ENCODE measurements at regions not wholly inside any gene's neighbourhood (a gene's known extent, or its start where the extent isn't known, plus 50 kb on each side); places are given as distances from the start of the nearest gene placed in this dataset.

- Histone ChIP-seq H4K20me1 (ENCODE audit: control insufficient read depth, extremely low read depth, insufficient read depth, low read length) (no peaks in the 10 kb centered on the region), H3K4me2 (ENCODE audit: control insufficient read depth, extremely low read depth, insufficient read depth, low read depth, low read length) (no peak overlapping the region), H3K9me3 (ENCODE audit: control insufficient read depth, low read depth, low read length) (no peaks in the 10 kb centered on the region), H3K4me1 (ENCODE audit: control insufficient read depth, extremely low read depth, insufficient read depth, low read length) (no peaks in the 10 kb centered on the region), H3K9ac (ENCODE audit: control insufficient read depth, extremely low read depth, insufficient read depth, low read length) (no peak overlapping the region), H3K79me2 (ENCODE audit: control insufficient read depth, insufficient read depth, low read length) (no peaks in the 10 kb centered on the region), H3K36me3 (ENCODE audit: control insufficient read depth in 2 of 2, extremely low read depth in 1 of 2, insufficient read depth in 2 of 2, low read length in 2 of 2) (no peaks in the 10 kb centered on the region), H3K27ac (ENCODE audit: control insufficient read depth, insufficient read depth, low read length) (no peak overlapping the region), H3K9me1 (ENCODE audit: control insufficient read depth, extremely low read depth, insufficient read depth, low read length) (no peaks in the 10 kb centered on the region), H3K27me3 (ENCODE audit: control insufficient read depth, extremely low read depth, insufficient read depth, low read length) (no peaks in the 10 kb centered on the region), H3K4me3 (ENCODE audit: control insufficient read depth in 2 of 3, extremely low read depth in 1 of 3, insufficient read depth in 2 of 3, low read depth in 1 of 3, low read length in 3 of 3) (no peak overlapping the region), H2AFZ (ENCODE audit: control insufficient read depth, low read length) (no peak overlapping the region)
- dilution Hi-C loops (cut with MboI; ENCODE audit: extremely low pct_ligation_motif_present, low sequenced_read_pairs) = no loop called here
- DNase-seq (ENCODE audit: low read depth, low spot score) (no peak), FAIRE-seq (no peak)
- no peak for TF ChIP-seq CTCF (optimal IDR thresholded peaks at IDR 0.05 in 1 of 3, IDR thresholded peaks at IDR 0.05 in 1 of 3, conservative IDR thresholded peaks at IDR 0.05 in 1 of 3; ENCODE audit: extremely low read depth in 1 of 3, insufficient read depth in 2 of 3, low read length in 3 of 3)
- no peak for TF ChIP-seq EZH2 (IDR thresholded peaks at IDR 0.05; ENCODE audit: low read length)
Observed at GRCh38 chr4:120616041-120616440, 306.5 kb downstream of the PRDM5 start.

GRCh38 chr4:120613778-120614177, 308.7 kb downstream of the PRDM5 start:
- no peak for FAIRE-seq
- no peak for DNase-seq (ENCODE audit: low read depth, low spot score)
- no peak overlapping the region for H3K4me3 ChIP-seq (ENCODE audit: control insufficient read depth in 2 of 3, extremely low read depth in 1 of 3, insufficient read depth in 2 of 3, low read depth in 1 of 3, low read length in 3 of 3)
- H3K9ac ChIP-seq (ENCODE audit: control insufficient read depth, extremely low read depth, insufficient read depth, low read length) = no peak overlapping the region
- dilution Hi-C loops (cut with MboI; ENCODE audit: extremely low pct_ligation_motif_present, low sequenced_read_pairs) = no loop called here
- no peaks in the 10 kb centered on the region for H3K9me3 ChIP-seq (ENCODE audit: control insufficient read depth, low read depth, low read length)
- H3K36me3 ChIP-seq (ENCODE audit: control insufficient read depth in 2 of 2, extremely low read depth in 1 of 2, insufficient read depth in 2 of 2, low read length in 2 of 2) = no peaks in the 10 kb centered on the region
- TF ChIP-seq EZH2 (IDR thresholded peaks at IDR 0.05; ENCODE audit: low read length) (no peak), CTCF (optimal IDR thresholded peaks at IDR 0.05 in 1 of 3, IDR thresholded peaks at IDR 0.05 in 1 of 3, conservative IDR thresholded peaks at IDR 0.05 in 1 of 3; ENCODE audit: extremely low read depth in 1 of 3, insufficient read depth in 2 of 3, low read length in 3 of 3) (no peak)
- H3K27ac ChIP-seq (ENCODE audit: control insufficient read depth, insufficient read depth, low read length) = no peak overlapping the region
- H3K9me1 ChIP-seq (ENCODE audit: control insufficient read depth, extremely low read depth, insufficient read depth, low read length) = no peaks in the 10 kb centered on the region
- H2AFZ ChIP-seq (ENCODE audit: control insufficient read depth, low read length) = no peak overlapping the region
- H3K27me3 ChIP-seq (ENCODE audit: control insufficient read depth, extremely low read depth, insufficient read depth, low read length) = no peaks in the 10 kb centered on the region
- no peak overlapping the region for H3K4me2 ChIP-seq (ENCODE audit: control insufficient read depth, extremely low read depth, insufficient read depth, low read depth, low read length)
- H3K4me1 ChIP-seq (ENCODE audit: control insufficient read depth, extremely low read depth, insufficient read depth, low read length) = no peaks in the 10 kb centered on the region
- H4K20me1 ChIP-seq (ENCODE audit: control insufficient read depth, extremely low read depth, insufficient read depth, low read length) = no peaks in the 10 kb centered on the region
- no peaks in the 10 kb centered on the region for H3K79me2 ChIP-seq (ENCODE audit: control insufficient read depth, insufficient read depth, low read length)
